Natural killer cell (primary cell): ENCODE measurements at regions not wholly inside any gene's neighbourhood (a gene's known extent, or its start where the extent isn't known, plus 50 kb on each side); places are given as distances from the start of the nearest gene placed in this dataset.

Source experiments
- ATAC-seq, 3 donors: fragments of 150-1000 bp in 2 of 3; fragments of 200-7000 bp in 1 of 3; cut with Tn5 transposase; 1 replicate in 1 of 3; 2 replicates in 2 of 3; pipeline ENCODE4 v1.10.0; 2021; ENCODE audit warnings: mild to moderate bottlenecking in 2 of 3, moderate library complexity in 2 of 3
- DNase-seq, 2 donors: peaks; one replicate each; pipeline versions ENCODE4 v3.0.0 to v3.0.0-alpha.2; 2013 to 2021; ENCODE audit warnings: mixed read lengths in 1 of 2
- H3K27ac ChIP-seq: one replicate; pipeline ENCODE4 v1.5.1; 2013; ENCODE audit warnings: mild to moderate bottlenecking, low read length
- H3K27me3 ChIP-seq: one replicate; pipeline ENCODE4 v1.6.1; 2013; ENCODE audit warnings: low read length; ENCODE audit not compliant: control insufficient read depth, insufficient read depth
- H3K36me3 ChIP-seq: one replicate; pipeline ENCODE4 v1.6.1; 2013; ENCODE audit warnings: low read length; ENCODE audit not compliant: control insufficient read depth, insufficient read depth
- H3K4me1 ChIP-seq: one replicate; pipeline ENCODE4 v1.6.1; 2013; ENCODE audit warnings: low read length; ENCODE audit not compliant: control insufficient read depth, insufficient read depth
- H3K4me3 ChIP-seq: one replicate; pipeline ENCODE4 v1.5.1; 2013; ENCODE audit warnings: low read length
- H3K9me3 ChIP-seq: one replicate; pipeline ENCODE4 v1.6.1; 2013; ENCODE audit warnings: low read length; ENCODE audit not compliant: control insufficient read depth, insufficient read depth
- H3K27ac Mint-ChIP-seq, 2 donors: one replicate each; pipeline ENCODE4 v1.8.0; 2022; ENCODE audit warnings: mild to moderate bottlenecking in 2 of 2, mixed read lengths in 2 of 2, moderate library complexity in 1 of 2
- H3K27me3 Mint-ChIP-seq, 2 donors: one replicate each; pipeline ENCODE4 v1.8.0; 2022; ENCODE audit warnings: low read depth in 2 of 2, mixed read lengths in 2 of 2
- H3K36me3 Mint-ChIP-seq: one replicate; pipeline ENCODE4 v1.8.0; 2022; ENCODE audit warnings: mixed read lengths
- H3K4me1 Mint-ChIP-seq, 2 donors: one replicate each; pipeline ENCODE4 v1.8.0; 2022; ENCODE audit warnings: mixed read lengths in 2 of 2
- H3K4me3 Mint-ChIP-seq: one replicate; pipeline ENCODE4 v1.8.0; 2022; ENCODE audit warnings: mild to moderate bottlenecking, moderate library complexity, mixed read lengths
- H3K9me3 Mint-ChIP-seq, 2 donors: one replicate each; pipeline ENCODE4 v1.8.0; 2022; ENCODE audit warnings: mixed read lengths in 2 of 2
- CTCF ChIP-seq: fragments of 200-600 bp; IDR thresholded peaks from one replicate; pipeline ENCODE4 v1.8.0; 2022; ENCODE audit warnings: antibody characterized with exemption
- WGBS: methylation state at CpG from one replicate; pipeline ENCODE4 v1.1.7; 2013; ENCODE audit warnings: missing lambda C conversion rate; ENCODE audit not compliant: insufficient coverage; 5-methylcytosine and 5-hydroxymethylcytosine counted together
- intact Hi-C: fragments of 100-400 bp; cut with micrococcal nuclease; formaldehyde crosslinking; loops from one replicate; pipeline ENCODE4 v1.14.2; 2022

- H3K4me1 ChIP-seq: no peaks in the 10 kb centered on the region
- H3K4me3 Mint-ChIP-seq: no peak overlapping the region
- ATAC-seq: no peak
- H3K36me3 ChIP-seq: no peaks in the 10 kb centered on the region
- H3K4me1 Mint-ChIP-seq: no peaks in the 10 kb centered on the region
- intact Hi-C loops: no loop called here
- H3K27me3 Mint-ChIP-seq: peaks cover 4 to 9% of the 10 kb centered on the region in 2 donors
- H3K27ac ChIP-seq: no peak overlapping the region
- H3K27me3 ChIP-seq: peaks cover 2% of the 10 kb centered on the region
- H3K27ac Mint-ChIP-seq: no peak overlapping the region
- no peak for DNase-seq
- H3K4me3 ChIP-seq: no peak overlapping the region
- peaks cover 8 to 14% of the 10 kb centered on the region in 2 donors for H3K9me3 Mint-ChIP-seq
- peaks cover 5% of the 10 kb centered on the region for H3K9me3 ChIP-seq
- peaks cover 18% of the 10 kb centered on the region for H3K36me3 Mint-ChIP-seq
- TF ChIP-seq CTCF: no peak
These were observed 230.9 kb downstream of the COG6 start for GRCh38 chr13:39886336-39886735.

GRCh38 chr13:39887387-39887786 lies 231.9 kb downstream of the COG6 start:
- no peaks in the 10 kb centered on the region for H3K9me3 ChIP-seq
- Mint-ChIP-seq H3K4me3 (no peak overlapping the region), H3K27ac (no peak overlapping the region), H3K36me3 (peaks cover 17% of the 10 kb centered on the region), H3K9me3 (peaks cover 8 to 12% of the 10 kb centered on the region in 2 donors), H3K4me1 (peaks cover 0 to under 1% of the 10 kb centered on the region in 2 donors), H3K27me3 (peaks cover 0 to 7% of the 10 kb centered on the region in 2 donors)
- no peaks in the 10 kb centered on the region for H3K36me3 ChIP-seq
- ATAC-seq (no peak), DNase-seq (no peak)
- H3K27me3 ChIP-seq: no peaks in the 10 kb centered on the region
- H3K4me3 ChIP-seq: no peak overlapping the region
- intact Hi-C loops: no loop called here
- WGBS: 92% methylated on average over 2 of the region's 2 CpGs
- no peak overlapping the region for H3K27ac ChIP-seq
- TF ChIP-seq CTCF: no peak
- H3K4me1 ChIP-seq: no peaks in the 10 kb centered on the region

GRCh38 chr13:39888865-39889810 lies 233.7 kb downstream of the COG6 start:
- intact Hi-C loops: no loop called here
- H3K9me3 ChIP-seq: no peaks in the 10 kb centered on the region
- no peaks in the 10 kb centered on the region for H3K4me1 ChIP-seq
- H3K27me3 Mint-ChIP-seq: peaks cover 12 to 19% of the 10 kb centered on the region in 2 donors
- DNase-seq (no peak), ATAC-seq (no peak)
- H3K9me3 Mint-ChIP-seq: peaks cover 4 to 5% of the 10 kb centered on the region in 2 donors
- H3K36me3 ChIP-seq: no peaks in the 10 kb centered on the region
- peaks cover 0 to 6% of the 10 kb centered on the region in 2 donors for H3K4me1 Mint-ChIP-seq
- no peak overlapping the region for H3K4me3 ChIP-seq
- peaks cover 2% of the 10 kb centered on the region for H3K36me3 Mint-ChIP-seq
- no peak for TF ChIP-seq CTCF
- 89% methylated on average over 3 of the region's 4 CpGs for WGBS
- H3K27ac ChIP-seq: no peak overlapping the region
- no peak overlapping the region for H3K4me3 Mint-ChIP-seq
- H3K27me3 ChIP-seq: no peaks in the 10 kb centered on the region
- H3K27ac Mint-ChIP-seq: no peak overlapping the region
